Uterus (tissue), 2 donors: ENCODE measurements at regions not wholly inside any gene's neighbourhood (a gene's known extent, or its start where the extent isn't known, plus 50 kb on each side); places are given as distances from the start of the nearest gene placed in this dataset.

Source experiments
- CTCF ChIP-seq, 4 experiments: fragments of 200-600 bp in 2 of 4; fragments of 450-650 bp in 2 of 4; sonication (generic) in 2 of 4; IDR thresholded peaks; one replicate each; pipeline ENCODE4 v1.5.1; 2016 to 2019; ENCODE audit warnings: antibody characterized with exemption in 4 of 4, mild to moderate bottlenecking in 2 of 4, moderate library complexity in 1 of 4
- POLR2A ChIP-seq, 2 donors: fragments of 450-650 bp; IDR thresholded peaks; one replicate each; pipeline ENCODE4 v1.6.1; 2016; ENCODE audit warnings: antibody characterized with exemption in 2 of 2, mild to moderate bottlenecking in 1 of 2, moderate library complexity in 1 of 2

- TF ChIP-seq CTCF (IDR thresholded peaks at IDR 0.05) (no peak), POLR2A (IDR thresholded peaks at IDR 0.05) (no peak)
Measured at GRCh38 chr14:98138666-98139065, 1133.3 kb downstream of the BCL11B start.
